Neural cell (in vitro differentiated cells): ENCODE measurements at regions not wholly inside any gene's neighbourhood (a gene's known extent, or its start where the extent isn't known, plus 50 kb on each side); places are given as distances from the start of the nearest gene placed in this dataset.

Source experiments
- H2AFZ ChIP-seq: fragments of 200-600, 300-800 bp; sonication (generic), shearing (Covaris generic); 2 replicates; pipeline ENCODE4 v1.6.0; 2014; ENCODE audit warnings: low read depth, mild to moderate bottlenecking, antibody characterized with exemption, low read length, moderate library complexity
- H3F3A ChIP-seq: fragments of 200-600 bp; shearing (Covaris generic); 2 replicates; pipeline ENCODE4 v1.6.1; 2016; ENCODE audit warnings: mild to moderate bottlenecking, moderate library complexity, mixed read lengths, antibody characterized with exemption, low read length; ENCODE audit not compliant: insufficient read depth, poor library complexity, severe bottlenecking
- H3K27ac ChIP-seq: fragments of 200-600, 300-800 bp; sonication (generic), shearing (Covaris generic); 2 replicates; pipeline ENCODE4 v1.5.1; 2014; ENCODE audit warnings: mild to moderate bottlenecking, low read length, moderate library complexity
- H3K27me3 ChIP-seq: fragments of 300-800, 200-600 bp; sonication (generic), shearing (Covaris generic); 2 replicates; pipeline ENCODE4 v1.6.0; 2014; ENCODE audit warnings: mild to moderate bottlenecking, low read depth, low read length, moderate library complexity; ENCODE audit not compliant: insufficient read depth
- H3K36me3 ChIP-seq: fragments of 300-800, 200-600 bp; sonication (generic), shearing (Covaris generic); 2 replicates; pipeline ENCODE4 v1.5.1; 2014; ENCODE audit warnings: mild to moderate bottlenecking, antibody characterized with exemption, low read length, moderate library complexity; ENCODE audit not compliant: insufficient read depth
- H3K4me2 ChIP-seq: fragments of 300-800, 200-600 bp; sonication (generic), shearing (Covaris generic); 2 replicates; pipeline ENCODE4 v1.6.0; 2014; ENCODE audit warnings: mild to moderate bottlenecking, low read length
- H3K4me3 ChIP-seq: fragments of 300-800, 200-600 bp; sonication (generic), shearing (Covaris generic); 2 replicates; pipeline ENCODE4 v1.5.1; 2014; ENCODE audit warnings: mild to moderate bottlenecking, low read length, moderate library complexity
- H3K79me2 ChIP-seq: fragments of 200-600 bp; shearing (Covaris generic); replicated peaks from 2 replicates; pipeline ENCODE4 v1.6.0; 2014; ENCODE audit warnings: mild to moderate bottlenecking, low read length, moderate library complexity; ENCODE audit not compliant: insufficient read depth
- H3K9ac ChIP-seq: fragments of 300-800, 200-600 bp; sonication (generic), shearing (Covaris generic); 2 replicates; pipeline ENCODE4 v1.6.1; 2016; ENCODE audit warnings: mild to moderate bottlenecking, low read length, mixed read lengths
- H3K9me2 ChIP-seq: fragments of 200-600 bp; shearing (Covaris generic); 2 replicates; pipeline ENCODE4 v1.6.1; 2016; ENCODE audit warnings: mild to moderate bottlenecking, low read length, mixed read lengths; ENCODE audit not compliant: insufficient read depth
- H3K9me3 ChIP-seq: fragments of 200-600, 300-800 bp; sonication (generic), shearing (Covaris generic); 2 replicates; pipeline ENCODE4 v1.6.1; 2016; ENCODE audit warnings: mild to moderate bottlenecking, mixed run types, low read length, moderate library complexity, mixed read lengths
- H4K20me1 ChIP-seq: fragments of 200-600 bp; shearing (Covaris generic); 2 replicates; pipeline ENCODE4 v1.6.1; 2016; ENCODE audit warnings: mild to moderate bottlenecking, mixed run types; ENCODE audit not compliant: insufficient read depth
- CTCF ChIP-seq: fragments of 450-650 bp; IDR thresholded peaks from 2 replicates; pipeline ENCODE4 v1.5.1; 2014; ENCODE audit warnings: antibody characterized with exemption, mild to moderate bottlenecking, moderate library complexity; ENCODE audit not compliant: poor library complexity, severe bottlenecking
- EP300 ChIP-seq: fragments of 450-650 bp; conservative IDR thresholded peaks from 2 replicates; pipeline ENCODE4 v1.6.1; 2014; ENCODE audit warnings: antibody characterized with exemption, mild to moderate bottlenecking, moderate library complexity; ENCODE audit not compliant: poor library complexity, severe bottlenecking
- EZH2 ChIP-seq: fragments of 200-600, 300-800 bp; shearing (Covaris generic), sonication (generic); IDR thresholded peaks from 2 replicates; pipeline ENCODE4 v1.6.1; 2014; ENCODE audit warnings: antibody characterized with exemption, low read length, borderline replicate concordance, mild to moderate bottlenecking; ENCODE audit not compliant: insufficient read depth, poor library complexity, severe bottlenecking
- MXI1 ChIP-seq: fragments of 450-650 bp; conservative IDR thresholded peaks from 2 replicates; pipeline ENCODE4 v1.6.1; 2014; ENCODE audit warnings: antibody characterized with exemption, mild to moderate bottlenecking; ENCODE audit not compliant: poor library complexity, severe bottlenecking
- POLR2AphosphoS5 ChIP-seq: IDR thresholded peaks from 2 replicates; pipeline ENCODE4 v1.6.1; 2012
- RAD21 ChIP-seq: fragments of 450-650 bp; conservative IDR thresholded peaks from 2 replicates; pipeline ENCODE4 v1.6.1; 2014; ENCODE audit warnings: antibody characterized with exemption, mild to moderate bottlenecking, moderate library complexity
- REST ChIP-seq: IDR thresholded peaks from 2 replicates; pipeline ENCODE4 v1.6.1; 2012; ENCODE audit warnings: borderline replicate concordance
- SMC3 ChIP-seq: fragments of 450-650 bp; conservative IDR thresholded peaks from 2 replicates; pipeline ENCODE4 v1.6.1; 2014; ENCODE audit warnings: antibody characterized with exemption, mild to moderate bottlenecking, moderate library complexity; ENCODE audit not compliant: poor library complexity
- TAF1 ChIP-seq: IDR thresholded peaks from 2 replicates; pipeline ENCODE4 v1.6.1; 2012; ENCODE audit warnings: low read depth

DNA sequence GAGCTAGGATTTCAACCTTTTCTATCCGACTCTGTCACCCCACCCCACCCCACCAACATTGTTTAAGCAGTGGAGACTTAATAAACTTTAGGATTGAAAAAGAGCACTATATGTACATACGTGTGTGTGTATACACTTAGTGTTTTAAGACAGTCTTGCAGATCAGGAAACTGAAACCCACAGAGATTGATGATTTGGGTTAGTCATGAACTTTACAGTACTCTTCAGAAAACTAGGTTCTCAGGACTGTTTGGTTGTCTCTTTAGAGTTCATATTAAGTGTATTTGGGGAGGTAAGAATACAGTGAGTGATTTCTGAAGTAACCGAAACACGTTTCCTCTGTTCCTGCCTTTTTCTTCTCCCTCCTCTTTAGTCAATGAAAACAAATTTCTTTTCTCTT is 1043.1 kb downstream of the TLE1 start:
- H3K27me3 ChIP-seq = no peaks in the 10 kb centered on the region
- no peak overlapping the region for H3K4me2 ChIP-seq
- TF ChIP-seq SMC3 = no peak
- no peak for TF ChIP-seq REST
- no peak for TF ChIP-seq MXI1
- no peak for TF ChIP-seq TAF1
- TF ChIP-seq RAD21 = no peak
- no peak for TF ChIP-seq EP300
- no peak for TF ChIP-seq POLR2AphosphoS5
- TF ChIP-seq CTCF = no peak
- no peak for TF ChIP-seq EZH2
- H3K9me3 ChIP-seq = no peaks in the 10 kb centered on the region
- no peaks in the 10 kb centered on the region for H4K20me1 ChIP-seq
- H3F3A ChIP-seq = no peaks in the 10 kb centered on the region
- H3K4me3 ChIP-seq = no peak overlapping the region
- no peak overlapping the region for H3K27ac ChIP-seq
- no peak overlapping the region for H3K9ac ChIP-seq
- no peaks in the 10 kb centered on the region for H3K79me2 ChIP-seq
- no peaks in the 10 kb centered on the region for H3K9me2 ChIP-seq
- no peak overlapping the region for H2AFZ ChIP-seq
- no peaks in the 10 kb centered on the region for H3K36me3 ChIP-seq

GRCh38 chr9:80644044-80644443 is 1045.3 kb downstream of the TLE1 start:
- Histone ChIP-seq H3K27ac (no peak overlapping the region), H3K9me2 (no peaks in the 10 kb centered on the region), H3K79me2 (no peaks in the 10 kb centered on the region), H2AFZ (no peak overlapping the region), H3K4me2 (no peak overlapping the region), H4K20me1 (no peaks in the 10 kb centered on the region), H3K36me3 (no peaks in the 10 kb centered on the region), H3K9ac (no peak overlapping the region), H3K4me3 (no peak overlapping the region), H3F3A (no peaks in the 10 kb centered on the region), H3K9me3 (no peaks in the 10 kb centered on the region), H3K27me3 (no peaks in the 10 kb centered on the region)
- no peak for TF ChIP-seq EP300
- no peak for TF ChIP-seq MXI1
- TF ChIP-seq EZH2 = no peak
- no peak for TF ChIP-seq SMC3
- no peak for TF ChIP-seq TAF1
- no peak for TF ChIP-seq RAD21
